HepG2 (cell line): ENCODE measurements at regions not wholly inside any gene's neighbourhood (a gene's known extent, or its start where the extent isn't known, plus 50 kb on each side); places are given as distances from the start of the nearest gene placed in this dataset.

Experiments used
- BCL6 ChIP-seq: IDR thresholded peaks from 2 replicates; pipeline ENCODE4 v1.6.1; 2016; ENCODE audit warnings: missing genetic modification reagents, missing compliant biosample characterization
- BORCS8-MEF2B ChIP-seq: sonication (generic); formaldehyde crosslinking; IDR thresholded peaks from 2 replicates; pipeline ENCODE4 v1.8.0; 2022; ENCODE audit warnings: mild to moderate bottlenecking, missing genetic modification reagents
- EP300 ChIP-seq, 3 experiments: sonication (generic) in 1 of 3; formaldehyde crosslinking in 1 of 3; IDR thresholded peaks; 2 replicates each; pipeline versions ENCODE4 v1.5.1 to v1.6.1; 2011 to 2020; ENCODE audit warnings: low read depth in 2 of 3, low read length in 2 of 3, borderline replicate concordance in 1 of 3, improper control_type of control experiment in 1 of 3, mild to moderate bottlenecking in 1 of 3, missing genetic modification reagents in 1 of 3, moderate library complexity in 1 of 3
- ERF ChIP-seq: IDR thresholded peaks from 2 replicates; pipeline ENCODE4 v1.6.1; 2018; ENCODE audit warnings: missing biosample characterization, missing genetic modification reagents
- ETV6 ChIP-seq: sonication (generic); formaldehyde crosslinking; conservative IDR thresholded peaks from 2 replicates; pipeline ENCODE4 v1.4.0; 2020; ENCODE audit warnings: missing genetic modification reagents
- FOXJ3 ChIP-seq: sonication (generic); formaldehyde crosslinking; IDR thresholded peaks from 2 replicates; pipeline ENCODE4 v1.4.0; 2020; ENCODE audit warnings: missing genetic modification reagents, mild to moderate bottlenecking, borderline replicate concordance
- GFI1 ChIP-seq: sonication (generic); formaldehyde crosslinking; IDR thresholded peaks from 2 replicates; pipeline ENCODE4 v1.5.0; 2020; ENCODE audit warnings: missing genetic modification reagents, mild to moderate bottlenecking, borderline replicate concordance
- HNRNPK ChIP-seq: fragments of 200-400 bp; formaldehyde crosslinking; IDR thresholded peaks from 2 replicates; pipeline ENCODE4 v1.6.1; 2018; ENCODE audit warnings: low read length, low read depth, moderate library complexity, mild to moderate bottlenecking; ENCODE audit not compliant: poor library complexity, severe bottlenecking
- HNRNPLL ChIP-seq: fragments of 200-400 bp; formaldehyde crosslinking; IDR thresholded peaks from 2 replicates; pipeline ENCODE4 v1.6.1; 2017; ENCODE audit warnings: mild to moderate bottlenecking, low read depth, low read length; ENCODE audit not compliant: poor library complexity, severe bottlenecking
- LCORL ChIP-seq, 2 experiments: fragments of 450-650 bp in 1 of 2; sonication (generic) in 1 of 2; formaldehyde crosslinking in 1 of 2; IDR thresholded peaks; 2 replicates each; pipeline versions ENCODE4 v1.5.0 to v1.6.1; 2017 to 2020; ENCODE audit warnings: antibody characterized with exemption in 1 of 2, missing genetic modification reagents in 1 of 2
- MATR3 ChIP-seq: sonication (generic); formaldehyde crosslinking; IDR thresholded peaks from 2 replicates; pipeline ENCODE4 v1.4.0; 2020; ENCODE audit warnings: missing genetic modification reagents
- RAD21 ChIP-seq: fragments of 450-650 bp; formaldehyde crosslinking; IDR thresholded peaks from 2 replicates; pipeline ENCODE4 v1.5.0; 2020; ENCODE audit warnings: mild to moderate bottlenecking
- RELA ChIP-seq: sonication (generic); formaldehyde crosslinking; IDR thresholded peaks from 2 replicates; pipeline ENCODE4 v1.4.0; 2020; ENCODE audit warnings: missing genetic modification reagents
- SIN3B ChIP-seq: fragments of 150-350 bp; IDR thresholded peaks from 2 replicates; pipeline ENCODE4 v1.6.1; 2014; ENCODE audit warnings: low read length
- XRCC5 ChIP-seq: fragments of 200-400 bp; formaldehyde crosslinking; optimal IDR thresholded peaks from 2 replicates; pipeline ENCODE3; 2017; ENCODE audit warnings: mild to moderate bottlenecking, low read length
- ZFX ChIP-seq: sonication (generic); formaldehyde crosslinking; IDR thresholded peaks from 2 replicates; pipeline ENCODE4 v1.4.0; 2020; ENCODE audit warnings: mild to moderate bottlenecking, low read depth, missing genetic modification reagents, moderate library complexity
- ZNF317 ChIP-seq: sonication (generic); formaldehyde crosslinking; IDR thresholded peaks from 2 replicates; pipeline ENCODE4 v1.5.0; 2020; ENCODE audit warnings: mild to moderate bottlenecking, missing genetic modification reagents
- ZNF501 ChIP-seq: sonication (generic); formaldehyde crosslinking; IDR thresholded peaks from 2 replicates; pipeline ENCODE4 v1.5.1; 2020; ENCODE audit warnings: mild to moderate bottlenecking, moderate library complexity, missing genetic modification reagents
- TF ChIP-seq, protein P1 (sequence below): sonication (generic); formaldehyde crosslinking; IDR thresholded peaks from 2 replicates; pipeline ENCODE4 v1.4.0; 2020; ENCODE audit warnings: missing genetic modification reagents, low read depth, mild to moderate bottlenecking, borderline replicate concordance
- TF ChIP-seq, protein P2 (sequence below): sonication (generic); formaldehyde crosslinking; IDR thresholded peaks from 2 replicates; pipeline ENCODE4 v1.8.0; 2022; ENCODE audit warnings: mild to moderate bottlenecking, missing genetic modification reagents, borderline replicate concordance
- TF ChIP-seq, protein P3 (sequence below): sonication (generic); formaldehyde crosslinking; IDR thresholded peaks from 2 replicates; pipeline ENCODE4 v1.5.1; 2020; ENCODE audit warnings: mild to moderate bottlenecking, missing genetic modification reagents, moderate library complexity

DNA sequence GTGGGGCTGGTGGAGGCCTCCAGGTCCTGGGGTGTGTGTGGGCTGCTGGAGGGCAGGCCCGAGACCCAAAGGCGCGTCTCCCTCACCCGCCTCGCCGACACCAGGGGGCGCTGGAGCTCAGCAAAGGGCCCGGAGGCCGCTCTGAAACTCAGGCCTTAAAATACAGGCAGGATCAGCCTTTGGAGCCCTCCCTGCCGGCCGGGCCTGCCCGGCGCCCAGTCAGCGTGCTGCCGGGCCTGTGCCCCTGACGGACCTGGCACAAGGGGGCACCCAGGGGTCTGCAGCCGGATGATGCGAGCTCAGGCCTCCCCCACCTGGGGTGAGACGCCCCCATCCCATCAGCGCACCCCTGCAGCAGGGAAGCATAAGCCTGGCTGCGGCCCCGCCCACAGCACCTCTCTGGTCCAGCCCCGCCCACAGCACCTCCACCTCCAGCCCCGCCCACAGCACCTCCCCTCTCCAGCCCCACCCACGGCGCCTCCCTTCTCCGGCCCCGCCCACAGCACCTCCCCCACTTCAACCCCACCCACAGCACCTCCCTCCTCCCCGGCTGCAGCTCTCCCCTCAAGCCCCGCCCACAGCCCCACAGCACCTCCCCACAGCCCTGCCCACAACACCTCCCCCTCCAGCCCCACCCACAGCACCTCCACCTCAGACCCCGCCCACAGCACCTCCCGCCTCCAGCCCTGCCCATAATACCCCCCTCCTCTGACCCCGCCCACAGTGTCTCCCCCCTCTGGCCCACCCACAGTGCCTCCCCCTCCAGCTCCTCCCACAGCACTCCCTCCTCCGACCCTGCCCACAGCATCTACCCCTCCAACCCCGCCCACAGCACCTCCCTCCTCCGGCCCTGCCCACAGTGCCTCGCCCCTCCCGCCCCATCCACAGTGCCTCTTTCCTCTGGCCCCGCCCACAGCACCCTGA is 92.8 kb upstream of the OTOS start (continued):
- TF ChIP-seq ZNF317 (0 out of 2 replicates have a peak, but pooled peaks have one; percentile 32), ZFX (CRISPR knock-in tag) (peak; percentile 79), HNRNPLL (peak; percentile 46), RAD21 (peak; percentile 99), MATR3 (CRISPR knock-in tag) (no peak), EP300 (IDR thresholded peaks at IDR 0.05; ENCODE audit: low read depth in 2 of 2, low read length in 2 of 2) (peak in 1 of 2 experiments; percentile 32; a peak in 1 of 4 replicates), EP300 (CRISPR knock-in tag; IDR thresholded peaks at IDR 0.05; ENCODE audit: borderline replicate concordance) (no peak), SIN3B (no peak), LCORL (IDR thresholded peaks at IDR 0.05) (no peak), LCORL (CRISPR knock-in tag; IDR thresholded peaks at IDR 0.05) (peak; percentile 75; the same call in 1 of the 2 replicates), GFI1 (CRISPR knock-in tag) (0 out of 2 replicates have a peak, but pooled peaks have one; percentile 36), ERF (CRISPR knock-in tag) (peak; percentile 55; the same call in 1 of the 2 replicates), ZNF501 (CRISPR knock-in tag) (peak; percentile 69), BCL6 (CRISPR knock-in tag) (0 out of 2 replicates have a peak, but pooled peaks have one; percentile 41), RELA (CRISPR knock-in tag) (0 out of 2 replicates have a peak, but pooled peaks have one; percentile 55), XRCC5 (peak; percentile 80), HNRNPK (peak; percentile 35), BORCS8-MEF2B (CRISPR knock-in tag) (0 out of 2 replicates have a peak, but pooled peaks have one; percentile 30), FOXJ3 (CRISPR knock-in tag) (no peak), ETV6 (peak; percentile 58; the same call in 1 of the 2 replicates)
- TF ChIP-seq, protein P1, sequence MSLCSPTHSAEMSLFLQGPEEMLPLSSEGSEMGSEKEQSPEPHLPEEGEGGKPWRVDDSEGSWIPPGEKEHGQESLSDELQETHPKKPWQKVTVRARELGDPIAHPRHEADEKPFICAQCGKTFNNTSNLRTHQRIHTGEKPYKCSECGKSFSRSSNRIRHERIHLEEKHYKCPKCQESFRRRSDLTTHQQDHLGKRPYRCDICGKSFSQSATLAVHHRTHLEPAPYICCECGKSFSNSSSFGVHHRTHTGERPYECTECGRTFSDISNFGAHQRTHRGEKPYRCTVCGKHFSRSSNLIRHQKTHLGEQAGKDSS (CRISPR knock-in tag), result peak; percentile 86; the same call in 1 of the 2 replicates
- TF ChIP-seq, protein P2, sequence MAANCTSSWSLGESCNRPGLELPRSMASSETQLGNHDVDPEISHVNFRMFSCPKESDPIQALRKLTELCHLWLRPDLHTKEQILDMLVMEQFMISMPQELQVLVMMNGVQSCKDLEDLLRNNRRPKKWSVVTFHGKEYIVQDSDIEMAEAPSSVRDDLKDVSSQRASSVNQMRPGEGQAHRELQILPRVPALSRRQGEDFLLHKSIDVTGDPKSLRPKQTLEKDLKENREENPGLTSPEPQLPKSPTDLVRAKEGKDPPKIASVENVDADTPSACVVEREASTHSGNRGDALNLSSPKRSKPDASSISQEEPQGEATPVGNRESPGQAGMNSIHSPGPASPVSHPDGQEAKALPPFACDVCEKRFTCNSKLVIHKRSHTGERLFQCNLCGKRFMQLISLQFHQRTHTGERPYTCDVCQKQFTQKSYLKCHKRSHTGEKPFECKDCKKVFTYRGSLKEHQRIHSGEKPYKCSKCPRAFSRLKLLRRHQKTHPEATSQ (CRISPR knock-in tag), result no peak
- TF ChIP-seq, protein P3, sequence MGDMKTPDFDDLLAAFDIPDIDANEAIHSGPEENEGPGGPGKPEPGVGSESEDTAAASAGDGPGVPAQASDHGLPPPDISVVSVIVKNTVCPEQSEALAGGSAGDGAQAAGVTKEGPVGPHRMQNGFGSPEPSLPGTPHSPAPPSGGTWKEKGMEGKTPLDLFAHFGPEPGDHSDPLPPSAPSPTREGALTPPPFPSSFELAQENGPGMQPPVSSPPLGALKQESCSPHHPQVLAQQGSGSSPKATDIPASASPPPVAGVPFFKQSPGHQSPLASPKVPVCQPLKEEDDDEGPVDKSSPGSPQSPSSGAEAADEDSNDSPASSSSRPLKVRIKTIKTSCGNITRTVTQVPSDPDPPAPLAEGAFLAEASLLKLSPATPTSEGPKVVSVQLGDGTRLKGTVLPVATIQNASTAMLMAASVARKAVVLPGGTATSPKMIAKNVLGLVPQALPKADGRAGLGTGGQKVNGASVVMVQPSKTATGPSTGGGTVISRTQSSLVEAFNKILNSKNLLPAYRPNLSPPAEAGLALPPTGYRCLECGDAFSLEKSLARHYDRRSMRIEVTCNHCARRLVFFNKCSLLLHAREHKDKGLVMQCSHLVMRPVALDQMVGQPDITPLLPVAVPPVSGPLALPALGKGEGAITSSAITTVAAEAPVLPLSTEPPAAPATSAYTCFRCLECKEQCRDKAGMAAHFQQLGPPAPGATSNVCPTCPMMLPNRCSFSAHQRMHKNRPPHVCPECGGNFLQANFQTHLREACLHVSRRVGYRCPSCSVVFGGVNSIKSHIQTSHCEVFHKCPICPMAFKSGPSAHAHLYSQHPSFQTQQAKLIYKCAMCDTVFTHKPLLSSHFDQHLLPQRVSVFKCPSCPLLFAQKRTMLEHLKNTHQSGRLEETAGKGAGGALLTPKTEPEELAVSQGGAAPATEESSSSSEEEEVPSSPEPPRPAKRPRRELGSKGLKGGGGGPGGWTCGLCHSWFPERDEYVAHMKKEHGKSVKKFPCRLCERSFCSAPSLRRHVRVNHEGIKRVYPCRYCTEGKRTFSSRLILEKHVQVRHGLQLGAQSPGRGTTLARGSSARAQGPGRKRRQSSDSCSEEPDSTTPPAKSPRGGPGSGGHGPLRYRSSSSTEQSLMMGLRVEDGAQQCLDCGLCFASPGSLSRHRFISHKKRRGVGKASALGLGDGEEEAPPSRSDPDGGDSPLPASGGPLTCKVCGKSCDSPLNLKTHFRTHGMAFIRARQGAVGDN (CRISPR knock-in tag), result peak; percentile 57
